Heart right ventricle (tissue), 16 donors: ENCODE measurements at regions not wholly inside any gene's neighbourhood (a gene's known extent, or its start where the extent isn't known, plus 50 kb on each side); places are given as distances from the start of the nearest gene placed in this dataset.
"Not testable (repeated sequence)": the region's sequence is repeated elsewhere in the genome, so short reads cannot be mapped to it uniquely, and the experiment has no call there.

Experiments used
- ATAC-seq, 8 donors: fragments of 200-7000 bp; cut with Tn5 transposase; one replicate each; pipeline ENCODE4 v1.9.1; 2020; ENCODE audit warnings: mild to moderate bottlenecking in 8 of 8, moderate library complexity in 8 of 8, moderate number of reproducible peaks in 1 of 8
- DNase-seq, 2 donors: peaks; one replicate each; pipeline ENCODE4 v3.0.0-alpha.2; 2020
- H3K27ac ChIP-seq, 10 donors: fragments of 200-600 bp; sonication (generic) in 2 of 10; one replicate each; pipeline versions ENCODE4 v1.5.0 to v1.8.0; 2020 to 2022; ENCODE audit warnings: mild to moderate bottlenecking in 3 of 10
- H3K27me3 ChIP-seq, 7 donors: fragments of 200-600 bp; one replicate each; pipeline ENCODE4 v1.8.0; 2021 to 2022; ENCODE audit warnings: mild to moderate bottlenecking in 2 of 7
- H3K36me3 ChIP-seq, 9 donors: fragments of 200-600 bp; sonication (generic) in 1 of 9; one replicate each; pipeline versions ENCODE4 v1.5.0 to v1.8.0; 2020 to 2022; ENCODE audit warnings: mild to moderate bottlenecking in 2 of 9
- H3K4me1 ChIP-seq, 9 donors: fragments of 200-600 bp; sonication (generic) in 1 of 9; one replicate each; pipeline versions ENCODE4 v1.5.0 to v1.8.0; 2020 to 2022; ENCODE audit warnings: mild to moderate bottlenecking in 4 of 9
- H3K4me3 ChIP-seq, 10 donors: fragments of 200-600 bp; sonication (generic) in 2 of 10; one replicate each; pipeline versions ENCODE4 v1.5.0 to v1.8.0; 2020 to 2022; ENCODE audit warnings: mild to moderate bottlenecking in 7 of 10, moderate library complexity in 2 of 10
- H3K9me3 ChIP-seq, 11 donors: fragments of 200-600 bp in 10 of 11; sonication (generic) in 2 of 11; one replicate each; pipeline versions ENCODE4 v1.5.0 to v1.8.0; 2013 to 2022; ENCODE audit warnings: mild to moderate bottlenecking in 2 of 11, control low read depth in 1 of 11, moderate library complexity in 1 of 11
- WGBS, 2 donors: extraction: QIAGEN DNeasy Blood & Tissue Kit; methylation state at CpG; one replicate each; pipeline ENCODE4 v1.1.7; 2013; ENCODE audit warnings: inconsistent platforms in 1 of 2; 5-methylcytosine and 5-hydroxymethylcytosine counted together
- intact Hi-C, 10 donors: fragments of 100-400 bp; cut with DNase I; formaldehyde crosslinking; loops; one replicate each; pipeline versions ENCODE4 v1.11.1 to v1.14.2; 2022
- TF ChIP-seq, protein P1 (sequence below), 9 donors: fragments of 200-600 bp; sonication (generic) in 2 of 9; IDR thresholded peaks; one replicate each; pipeline versions ENCODE4 v1.5.0 to v1.8.0; 2021 to 2022; ENCODE audit warnings: antibody characterized with exemption in 9 of 9, mild to moderate bottlenecking in 5 of 9, moderate library complexity in 1 of 9
- donor health status: Arrhythmogenic right ventricular cardiomyopathy.
- donor health status: ischemic (EF 13 %, LVEDD 7.1; RV severe dilation, severe dysfunction).
- donor health status: healthy with polysubstance abuse.
- donor health status: DM: no; HTN: yes; CAD: no.
- donor health status: DM: no; HTN: no; CAD: no.
- donor health status: ischemic (EF 25% LVEDD 6.9; RV normal size, moderate dysfunction).
- donor health status: ischemic (EF 25% LVEDD 5.7; RV mildly dilated, moderate dysfunction).
- donor health status: healthy.
- donor health status: DM: yes; HTN: yes; CAD: no.
- donor health status: Ischemic cardiomyopathy.
- donor health status: ischemic (EF 35%, LVEDD 5.7; RV mildly dilated, moderate dysfunction).
- donor health status: nonischemic (EF 11% LVEDD 7.7; RV severe dilation, severe dysfunction).
- donor health status: DM: yes; HTN: yes; CAD: no.
- donor health status: PGD.
- donor health status: ischemic (EF 29% LVEDD 5.4; RV normal size, mild dysfunction).
- donor health status: nonischemic (EF 23%, LVEDD 6.1; RV moderate dilation, normal function).

DNA sequence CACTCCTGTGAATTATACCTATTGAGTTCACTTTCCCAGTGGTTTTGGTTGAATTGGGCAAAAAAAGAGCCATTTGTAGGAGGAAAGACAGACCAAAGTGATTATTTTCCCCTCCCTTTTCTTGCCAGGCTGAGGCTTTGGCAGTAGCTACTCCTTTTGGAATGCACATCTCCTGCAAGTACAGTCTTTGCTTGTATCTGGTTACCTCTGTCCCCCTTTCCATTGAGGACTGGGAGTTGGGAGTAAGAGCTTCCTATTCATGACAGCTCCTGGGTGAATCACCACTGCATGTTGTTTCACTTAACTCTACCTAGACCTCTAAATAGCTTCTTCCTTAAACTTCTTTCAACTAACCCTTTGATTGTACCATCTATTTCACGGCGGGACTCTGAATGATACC, 695.3 kb upstream of the ZNF804A start:
- H3K9me3 ChIP-seq: peaks cover 0 to 11% (median 0%) of the 10 kb centered on the region in 11 donors
- H3K27me3 ChIP-seq: no peaks in the 10 kb centered on the region
- TF ChIP-seq, protein P1, sequence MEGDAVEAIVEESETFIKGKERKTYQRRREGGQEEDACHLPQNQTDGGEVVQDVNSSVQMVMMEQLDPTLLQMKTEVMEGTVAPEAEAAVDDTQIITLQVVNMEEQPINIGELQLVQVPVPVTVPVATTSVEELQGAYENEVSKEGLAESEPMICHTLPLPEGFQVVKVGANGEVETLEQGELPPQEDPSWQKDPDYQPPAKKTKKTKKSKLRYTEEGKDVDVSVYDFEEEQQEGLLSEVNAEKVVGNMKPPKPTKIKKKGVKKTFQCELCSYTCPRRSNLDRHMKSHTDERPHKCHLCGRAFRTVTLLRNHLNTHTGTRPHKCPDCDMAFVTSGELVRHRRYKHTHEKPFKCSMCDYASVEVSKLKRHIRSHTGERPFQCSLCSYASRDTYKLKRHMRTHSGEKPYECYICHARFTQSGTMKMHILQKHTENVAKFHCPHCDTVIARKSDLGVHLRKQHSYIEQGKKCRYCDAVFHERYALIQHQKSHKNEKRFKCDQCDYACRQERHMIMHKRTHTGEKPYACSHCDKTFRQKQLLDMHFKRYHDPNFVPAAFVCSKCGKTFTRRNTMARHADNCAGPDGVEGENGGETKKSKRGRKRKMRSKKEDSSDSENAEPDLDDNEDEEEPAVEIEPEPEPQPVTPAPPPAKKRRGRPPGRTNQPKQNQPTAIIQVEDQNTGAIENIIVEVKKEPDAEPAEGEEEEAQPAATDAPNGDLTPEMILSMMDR (IDR thresholded peaks at IDR 0.05): no peak
- ATAC-seq: no peak
- DNase-seq: no peak
- H3K36me3 ChIP-seq: no peaks in the 10 kb centered on the region
- H3K27ac ChIP-seq: no peak overlapping the region
- H3K4me1 ChIP-seq: no peaks in the 10 kb centered on the region
- WGBS, 2 donors: 93 to 96% methylated on average over 2 of the region's 2 CpGs
- H3K4me3 ChIP-seq: no peak overlapping the region
- intact Hi-C loops: no loop called here

DNA sequence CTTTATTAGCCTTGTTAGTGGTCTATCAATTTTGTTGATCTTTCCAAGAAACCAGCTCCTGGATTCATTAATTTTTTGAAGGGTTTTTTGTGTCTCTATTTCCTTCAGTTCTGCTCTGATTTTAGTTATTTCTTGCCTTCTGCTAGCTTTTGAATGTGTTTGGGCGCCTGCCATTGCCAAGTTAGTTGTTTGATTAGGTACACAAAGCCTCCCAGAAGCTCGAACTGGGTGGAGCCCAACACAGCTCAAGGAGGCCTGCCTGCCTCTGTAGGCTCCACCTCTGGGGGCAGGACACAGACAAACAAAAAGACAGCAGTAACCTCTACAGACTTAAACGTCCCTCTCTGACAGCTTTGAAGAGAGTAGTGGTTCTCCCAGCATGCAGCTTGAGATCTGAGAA, 682.3 kb upstream of the ZNF804A start:
- ATAC-seq, DNase-seq, H3K4me3 ChIP-seq, H3K4me1 ChIP-seq, H3K27ac ChIP-seq, H3K27me3 ChIP-seq, intact Hi-C loops, H3K36me3 ChIP-seq: not testable (repeated sequence)
- 55 to 57% methylated on average over 3 of the region's 3 CpGs for WGBS, 2 donors
- H3K9me3 ChIP-seq: peaks cover 0 to 18% (median 0%) of the 10 kb centered on the region in 11 donors

DNA sequence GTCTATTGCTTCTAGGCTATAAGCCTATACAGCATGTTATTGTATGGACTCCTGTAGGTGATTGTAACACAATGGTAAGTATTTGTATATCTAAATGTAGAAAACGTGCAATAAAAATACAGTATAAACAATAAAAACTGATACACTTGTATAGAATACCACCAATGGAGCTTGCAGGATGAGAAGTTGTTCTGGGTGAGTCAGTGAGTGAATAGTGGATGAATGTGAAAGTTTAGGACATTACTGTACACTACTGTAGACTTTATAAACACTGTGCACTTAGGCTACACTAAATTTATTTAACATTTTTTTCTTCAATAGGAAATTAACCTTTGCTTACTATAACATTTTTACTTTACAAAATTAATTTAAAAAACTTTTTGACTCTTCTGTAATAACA, 679.2 kb upstream of the ZNF804A start:
- intact Hi-C loops: no loop called here
- H3K4me3 ChIP-seq: no peak overlapping the region
- DNase-seq (no peak), ATAC-seq (no peak)
- H3K27me3 ChIP-seq: no peaks in the 10 kb centered on the region
- H3K9me3 ChIP-seq: peaks cover 0 to 43% (median 4%) of the 10 kb centered on the region in 11 donors
- TF ChIP-seq, protein P1 (IDR thresholded peaks at IDR 0.05): no peak
- no peaks in the 10 kb centered on the region for H3K4me1 ChIP-seq
- 41 to 44% methylated on average over 1 of the region's 1 CpG for WGBS, 2 donors
- H3K36me3 ChIP-seq: no peaks in the 10 kb centered on the region
- H3K27ac ChIP-seq: no peak overlapping the region

DNA sequence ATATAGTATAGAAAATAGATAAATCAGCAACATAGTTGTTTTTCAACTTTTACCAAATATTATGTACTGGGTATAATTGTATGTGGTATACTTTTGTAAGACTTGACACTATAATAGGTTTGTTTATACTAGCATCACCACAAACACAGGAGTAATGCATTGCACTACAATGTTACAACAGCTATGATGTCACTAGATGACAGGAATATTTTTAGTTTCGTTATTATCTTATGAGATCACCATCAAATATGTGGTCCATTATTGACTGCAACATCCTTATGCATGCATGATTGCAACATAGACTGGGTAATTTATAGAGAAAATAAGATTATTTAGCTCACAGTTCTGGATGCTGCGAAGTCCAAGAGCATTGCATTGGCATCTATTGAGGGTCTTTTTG, 678.4 kb upstream of the ZNF804A start:
- Histone ChIP-seq H3K9me3 (peaks cover 0 to 44% (median 4%) of the 10 kb centered on the region in 11 donors), H3K27ac (no peak overlapping the region), H3K27me3 (no peaks in the 10 kb centered on the region), H3K4me1 (no peaks in the 10 kb centered on the region), H3K4me3 (no peak overlapping the region), H3K36me3 (no peaks in the 10 kb centered on the region)
- ATAC-seq (no peak), DNase-seq (no peak)
- intact Hi-C loops: no loop called here
- 76 to 88% methylated on average over 2 of the region's 2 CpGs for WGBS, 2 donors
- TF ChIP-seq, protein P1 (IDR thresholded peaks at IDR 0.05): no peak

DNA sequence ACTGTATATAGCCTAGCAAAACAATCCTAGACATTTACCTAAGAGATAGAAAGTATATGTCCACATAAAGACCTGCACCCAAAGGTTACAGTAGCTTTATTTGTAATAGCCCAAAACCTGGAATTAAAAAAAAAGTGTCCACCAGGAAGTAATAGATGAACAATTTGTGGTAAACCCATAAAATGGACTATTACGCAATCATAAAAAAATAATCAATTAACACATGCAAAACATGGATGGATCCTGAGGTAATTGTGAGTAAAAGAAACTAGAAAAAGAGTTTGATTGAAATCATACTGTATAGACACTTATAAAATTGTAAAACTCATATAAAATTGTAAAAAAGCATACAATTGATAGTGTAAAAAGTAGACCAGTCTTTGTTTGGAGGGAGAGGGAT, 673.0 kb upstream of the ZNF804A start:
- no peak for ATAC-seq
- intact Hi-C loops: no loop called here

More for the DNA sequence above, 673.0 kb upstream of the ZNF804A start:
- 89 to 91% methylated on average over 1 of the region's 1 CpG for WGBS, 2 donors
- Histone ChIP-seq H3K9me3 (peaks cover 0 to 42% (median 5%) of the 10 kb centered on the region in 11 donors), H3K4me1 (no peaks in the 10 kb centered on the region), H3K4me3 (no peak overlapping the region), H3K36me3 (no peaks in the 10 kb centered on the region), H3K27ac (no peak overlapping the region), H3K27me3 (no peaks in the 10 kb centered on the region)
- DNase-seq: no peak
- TF ChIP-seq, protein P1 (IDR thresholded peaks at IDR 0.05): no peak
